ENCODE measurements at regions not wholly inside any gene's neighbourhood (a gene's known extent, or its start where the extent isn't known, plus 50 kb on each side); places are given as distances from the start of the nearest gene placed in this dataset.

- Histone ChIP-seq H3K4me3 (ENCODE audit: low read depth in 2 of 2, low read length in 1 of 2) (no peak overlapping the region), H3K9ac (no peak overlapping the region), H4K20me1 (ENCODE audit: insufficient read depth) (no peaks in the 10 kb centered on the region), H3F3A (replicated peaks; ENCODE audit: insufficient read depth) (no peaks in the 10 kb centered on the region), H3K36me3 (replicated peaks in 1 of 2; ENCODE audit: control insufficient read depth in 1 of 2, insufficient read depth in 2 of 2, low read length in 1 of 2) (no peaks in the 10 kb centered on the region), H3K79me2 (ENCODE audit: insufficient read depth) (no peaks in the 10 kb centered on the region), H3K9me3 (no peaks in the 10 kb centered on the region), H3K4me1 (ENCODE audit: control insufficient read depth in 1 of 2, insufficient read depth in 2 of 2, low read depth in 1 of 2, low read length in 1 of 2) (no peaks in the 10 kb centered on the region), H3K27me3 (ENCODE audit: insufficient read depth) (no peaks in the 10 kb centered on the region), H3K4me2 (no peak overlapping the region), H2AFZ (ENCODE audit: low read depth) (no peak overlapping the region), H3K27ac (ENCODE audit: low read depth in 2 of 2, low read length in 1 of 2) (no peak overlapping the region), H3K9me2 (no peaks in the 10 kb centered on the region)
- 11% methylated on average over 1 of the region's 1 CpG for WGBS (ENCODE audit: low lambda C conversion rate)
- TF ChIP-seq SMC3 (IDR thresholded peaks at IDR 0.05; ENCODE audit: low read depth, low read length) (no peak), SIN3A (IDR thresholded peaks at IDR 0.05; ENCODE audit: borderline replicate concordance, low read depth, low read length) (no peak), NFIC (IDR thresholded peaks at IDR 0.05; ENCODE audit: borderline replicate concordance) (no peak), RCOR1 (IDR thresholded peaks at IDR 0.05; ENCODE audit: low read length) (no peak)
- ChIA-PET POLR2A (no interaction called here), CTCF (no interaction called here)
- no peak for DNase-seq
Measured at GRCh38 chr3:26960382-26960781, 337.8 kb downstream of the LRRC3B start.

GRCh38 chr3:26962492-26963360, 340.2 kb downstream of the LRRC3B start:
- no peak overlapping the region for H3K27ac ChIP-seq (ENCODE audit: low read depth in 2 of 2, low read length in 1 of 2)
- no peaks in the 10 kb centered on the region for H3K4me1 ChIP-seq (ENCODE audit: control insufficient read depth in 1 of 2, insufficient read depth in 2 of 2, low read depth in 1 of 2, low read length in 1 of 2)
- no peaks in the 10 kb centered on the region for H3K27me3 ChIP-seq (ENCODE audit: insufficient read depth)
- H3K4me3 ChIP-seq (ENCODE audit: low read depth in 2 of 2, low read length in 1 of 2) = no peak overlapping the region
- 54% methylated on average over 6 of the region's 6 CpGs for WGBS (ENCODE audit: low lambda C conversion rate)
- POLR2A ChIA-PET = no interaction called here
- no peak for DNase-seq
- no peaks in the 10 kb centered on the region for H3K79me2 ChIP-seq (ENCODE audit: insufficient read depth)
- TF ChIP-seq FOXM1 (IDR thresholded peaks at IDR 0.05; ENCODE audit: low read depth) = no peak
- no peak for TF ChIP-seq TEAD4 (IDR thresholded peaks at IDR 0.05; ENCODE audit: borderline replicate concordance, insufficient read depth)
- TF ChIP-seq GATA2 (CRISPR knock-in tag; IDR thresholded peaks at IDR 0.05) = no peak
- TF ChIP-seq MEF2A (IDR thresholded peaks at IDR 0.05; ENCODE audit: borderline replicate concordance, low read depth) = no peak
- no peak for TF ChIP-seq NRF1 (IDR thresholded peaks at IDR 0.05; ENCODE audit: low read depth, low read length)
- TF ChIP-seq JUND (IDR thresholded peaks at IDR 0.05) = no peak
- TF ChIP-seq ZBTB33 (IDR thresholded peaks at IDR 0.05; ENCODE audit: borderline replicate concordance, low read depth) = no peak
- TF ChIP-seq EP300 (IDR thresholded peaks at IDR 0.05; ENCODE audit: borderline replicate concordance in 1 of 2, low read depth in 1 of 2, low read length in 1 of 2) = no peak
- TF ChIP-seq USF2 (IDR thresholded peaks at IDR 0.05; ENCODE audit: borderline replicate concordance, low read depth, low read length) = no peak
- TF ChIP-seq NFIC (IDR thresholded peaks at IDR 0.05; ENCODE audit: borderline replicate concordance) = no peak
- TF ChIP-seq EZH2phosphoT487 (IDR thresholded peaks at IDR 0.05; ENCODE audit: borderline replicate concordance, low read depth) = no peak
- TF ChIP-seq YY1 (IDR thresholded peaks at IDR 0.05; ENCODE audit: low read depth) = no peak
- TF ChIP-seq TAF1 (IDR thresholded peaks at IDR 0.05; ENCODE audit: borderline replicate concordance, low read depth, low read length) = no peak
- TF ChIP-seq ELF1 (IDR thresholded peaks at IDR 0.05) = no peak
- no peak for TF ChIP-seq FOSL2 (IDR thresholded peaks at IDR 0.05; ENCODE audit: borderline replicate concordance, low read depth)
- TF ChIP-seq FOXJ3 (CRISPR knock-in tag; IDR thresholded peaks at IDR 0.05) = no peak
- TF ChIP-seq MXI1 (IDR thresholded peaks at IDR 0.05; ENCODE audit: low read depth, low read length) = no peak
- no peak for TF ChIP-seq SMC3 (IDR thresholded peaks at IDR 0.05; ENCODE audit: low read depth, low read length)
- no peak for TF ChIP-seq TCF12 (IDR thresholded peaks at IDR 0.05)
- TF ChIP-seq RCOR1 (IDR thresholded peaks at IDR 0.05; ENCODE audit: low read length) = no peak
- H2AFZ ChIP-seq (ENCODE audit: low read depth) = no peak overlapping the region
- CTCF ChIA-PET = no interaction called here
- no peaks in the 10 kb centered on the region for H3K9me3 ChIP-seq
- no peak overlapping the region for H3K4me2 ChIP-seq
- no peaks in the 10 kb centered on the region for H3F3A ChIP-seq (replicated peaks; ENCODE audit: insufficient read depth)
- H3K9me2 ChIP-seq = no peaks in the 10 kb centered on the region
- H4K20me1 ChIP-seq (ENCODE audit: insufficient read depth) = no peaks in the 10 kb centered on the region
- no peak overlapping the region for H3K9ac ChIP-seq
- no peaks in the 10 kb centered on the region for H3K36me3 ChIP-seq (replicated peaks in 1 of 2; ENCODE audit: control insufficient read depth in 1 of 2, insufficient read depth in 2 of 2, low read length in 1 of 2)

Data from SK-N-SH (cell line).